ENCODE measurements at regions not wholly inside any gene's neighbourhood (a gene's known extent, or its start where the extent isn't known, plus 50 kb on each side); places are given as distances from the start of the nearest gene placed in this dataset.

- peaks cover 31% of the 10 kb centered on the region for H3K27me3 ChIP-seq (ENCODE audit: control insufficient read depth, insufficient read depth, low read length)
- intact Hi-C loops (cut with micrococcal nuclease; ENCODE audit: unreplicated experiment), result loop anchor here (10.0 kb wide), 1 partner anchor 1348 kb away; no protein-coding TSS in a partner anchor
- no peak overlapping the region for H3K27ac ChIP-seq (ENCODE audit: low read length)
- CTCF ChIA-PET, result no interaction called here
- in situ Hi-C loops (cut with HindIII; ENCODE audit: low pct_unique_long_range_greater_than_20kb, low sequenced_read_pairs), result no loop called here
- no peak overlapping the region for H3K4me3 ChIP-seq (ENCODE audit: low read depth in 2 of 2, low read length in 2 of 2)
- no peaks in the 10 kb centered on the region for H3K9me3 ChIP-seq (ENCODE audit: control insufficient read depth, insufficient read depth, low read depth, low read length)
- DNase-seq (ENCODE audit: low read depth, low spot score) (no peak), ATAC-seq (no peak)
- no peaks in the 10 kb centered on the region for H3K36me3 ChIP-seq (ENCODE audit: control insufficient read depth, insufficient read depth, low read length)
- POLR2A ChIA-PET, result no interaction called here
- TF ChIP-seq TCF7L2 (IDR thresholded peaks at IDR 0.05; ENCODE audit: low read depth, low read length), result no peak
- no peak for TF ChIP-seq SIN3A (IDR thresholded peaks at IDR 0.05; ENCODE audit: borderline replicate concordance, insufficient read depth, low read depth, low read length)
- no peak for TF ChIP-seq REST (IDR thresholded peaks at IDR 0.05; ENCODE audit: insufficient read depth in 1 of 2, low read depth in 2 of 2, low read length in 1 of 2)
- no peak for TF ChIP-seq POLR2AphosphoS5 (IDR thresholded peaks at IDR 0.05; ENCODE audit: low read depth, low read length)
- TF ChIP-seq, protein P1, sequence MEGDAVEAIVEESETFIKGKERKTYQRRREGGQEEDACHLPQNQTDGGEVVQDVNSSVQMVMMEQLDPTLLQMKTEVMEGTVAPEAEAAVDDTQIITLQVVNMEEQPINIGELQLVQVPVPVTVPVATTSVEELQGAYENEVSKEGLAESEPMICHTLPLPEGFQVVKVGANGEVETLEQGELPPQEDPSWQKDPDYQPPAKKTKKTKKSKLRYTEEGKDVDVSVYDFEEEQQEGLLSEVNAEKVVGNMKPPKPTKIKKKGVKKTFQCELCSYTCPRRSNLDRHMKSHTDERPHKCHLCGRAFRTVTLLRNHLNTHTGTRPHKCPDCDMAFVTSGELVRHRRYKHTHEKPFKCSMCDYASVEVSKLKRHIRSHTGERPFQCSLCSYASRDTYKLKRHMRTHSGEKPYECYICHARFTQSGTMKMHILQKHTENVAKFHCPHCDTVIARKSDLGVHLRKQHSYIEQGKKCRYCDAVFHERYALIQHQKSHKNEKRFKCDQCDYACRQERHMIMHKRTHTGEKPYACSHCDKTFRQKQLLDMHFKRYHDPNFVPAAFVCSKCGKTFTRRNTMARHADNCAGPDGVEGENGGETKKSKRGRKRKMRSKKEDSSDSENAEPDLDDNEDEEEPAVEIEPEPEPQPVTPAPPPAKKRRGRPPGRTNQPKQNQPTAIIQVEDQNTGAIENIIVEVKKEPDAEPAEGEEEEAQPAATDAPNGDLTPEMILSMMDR (IDR thresholded peaks at IDR 0.05), result no peak
- no TSS peak for BruUV-seq (replicated peaks)
- no peaks in the 10 kb centered on the region for H3K4me1 ChIP-seq (ENCODE audit: control insufficient read depth, insufficient read depth, low read length)
Measured at GRCh38 chr11:19336331-19336730, 95.6 kb upstream of the E2F8 start.

GRCh38 chr11:19332476-19332875 lies 91.7 kb upstream of the E2F8 start:
- DNase-seq (ENCODE audit: low read depth, low spot score) (no peak), ATAC-seq (no peak)
- peaks cover 16% of the 10 kb centered on the region; the same call in 1 of the 2 replicates for H3K27me3 ChIP-seq (ENCODE audit: control insufficient read depth, insufficient read depth, low read length)
- no peaks in the 10 kb centered on the region for H3K36me3 ChIP-seq (ENCODE audit: control insufficient read depth, insufficient read depth, low read length)
- ChIA-PET CTCF (interaction anchor here (1.1 kb wide), 1 partner anchor 73 kb away, joined by 3 read pairs; no protein-coding TSS in a partner anchor), POLR2A (no interaction called here)
- TF ChIP-seq, protein P1 (IDR thresholded peaks at IDR 0.05), result no peak
- TF ChIP-seq REST (IDR thresholded peaks at IDR 0.05; ENCODE audit: insufficient read depth in 1 of 2, low read depth in 2 of 2, low read length in 1 of 2) (no peak), SIN3A (IDR thresholded peaks at IDR 0.05; ENCODE audit: borderline replicate concordance, insufficient read depth, low read depth, low read length) (no peak)
- H3K4me3 ChIP-seq (ENCODE audit: low read depth in 2 of 2, low read length in 2 of 2), result no peak overlapping the region
- H3K27ac ChIP-seq (ENCODE audit: low read length), result no peak overlapping the region
- no peaks in the 10 kb centered on the region for H3K9me3 ChIP-seq (ENCODE audit: control insufficient read depth, insufficient read depth, low read depth, low read length)
- intact Hi-C loops (cut with micrococcal nuclease; ENCODE audit: unreplicated experiment), result loop anchor here (10.0 kb wide), 1 partner anchor 1352 kb away; no protein-coding TSS in a partner anchor
- H3K4me1 ChIP-seq (ENCODE audit: control insufficient read depth, insufficient read depth, low read length), result no peaks in the 10 kb centered on the region
- BruUV-seq (replicated peaks), result no TSS peak
- in situ Hi-C loops (cut with HindIII; ENCODE audit: low pct_unique_long_range_greater_than_20kb, low sequenced_read_pairs), result no loop called here
